ENCODE measurements at regions not wholly inside any gene's neighbourhood (a gene's known extent, or its start where the extent isn't known, plus 50 kb on each side); places are given as distances from the start of the nearest gene placed in this dataset.

DNA sequence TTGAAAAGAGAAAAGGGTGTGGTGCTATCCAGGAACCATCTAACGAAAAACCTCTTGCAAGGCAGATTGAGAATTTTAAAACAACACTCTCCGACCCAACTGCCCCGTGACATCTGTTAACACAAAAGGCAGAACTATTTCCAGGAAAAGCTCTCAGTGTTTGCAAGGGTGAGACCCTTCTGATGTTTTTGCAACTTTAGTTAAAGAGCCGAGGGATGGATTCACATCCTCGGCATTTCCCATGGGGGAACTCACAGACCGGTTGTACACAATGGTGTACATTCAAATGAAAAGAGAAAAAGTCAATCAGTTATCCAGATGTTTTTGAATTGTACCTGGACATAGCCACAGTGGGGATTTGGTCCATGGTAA is 120.0 kb downstream of the NGF start:
- Histone ChIP-seq H3K9me3 (ENCODE audit: insufficient read depth, low read depth, low read length) (no peaks in the 10 kb centered on the region), H3K4me3 (ENCODE audit: low read length) (no peak overlapping the region), H3K27ac (ENCODE audit: low read length) (no peak overlapping the region), H3K36me3 (ENCODE audit: insufficient read depth, low read depth, low read length) (no peaks in the 10 kb centered on the region), H3K9ac (ENCODE audit: low read depth, low read length) (no peak overlapping the region), H3K4me1 (ENCODE audit: insufficient read depth, low read length) (peaks cover 13% of the 10 kb centered on the region; the same call in 1 of the 2 replicates), H3K27me3 (ENCODE audit: insufficient read depth, low read length) (no peaks in the 10 kb centered on the region)

DNA sequence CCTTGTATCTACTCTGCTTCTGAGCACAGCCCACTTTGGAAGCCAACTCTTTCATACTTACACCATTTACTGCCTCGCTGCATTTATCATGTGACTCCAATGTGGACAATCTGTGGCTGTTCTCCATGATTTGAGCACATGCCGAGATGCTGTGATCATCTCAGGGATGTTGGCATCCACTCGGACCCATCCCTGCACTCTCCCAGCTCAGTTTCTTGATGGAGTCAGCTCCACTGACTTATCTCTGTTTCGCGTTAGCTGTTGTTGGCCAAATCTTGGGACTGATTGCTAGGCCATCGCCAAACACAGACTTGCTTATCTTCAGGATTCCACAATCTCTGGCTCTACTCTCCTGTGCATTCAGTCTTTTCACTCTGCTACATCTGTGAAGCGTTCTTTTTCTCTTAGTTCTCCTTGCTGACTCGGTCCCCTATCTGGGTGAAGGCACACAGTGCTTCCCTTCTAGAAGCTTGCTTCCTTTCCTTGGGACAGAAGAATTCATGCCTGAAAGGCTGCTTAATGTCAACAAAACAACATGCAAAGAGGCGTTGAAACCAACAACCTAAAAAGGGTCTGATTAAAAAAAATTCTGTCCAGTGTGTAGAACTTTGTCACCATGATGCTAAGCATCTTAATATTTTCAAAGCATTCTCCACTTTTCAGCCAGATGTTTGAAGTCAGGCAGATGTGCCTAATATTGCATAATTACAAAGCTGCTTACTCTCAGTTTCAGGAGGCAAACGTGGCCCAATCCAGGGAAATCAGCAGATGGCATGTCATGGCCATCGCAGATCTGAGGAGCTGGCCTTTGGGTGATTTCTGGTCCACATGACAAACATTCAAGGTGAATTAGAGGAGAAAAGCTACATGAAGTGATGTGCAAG is 120.7 kb downstream of the NGF start:
- Histone ChIP-seq H3K4me3 (ENCODE audit: low read length) (no peak overlapping the region), H3K4me1 (ENCODE audit: insufficient read depth, low read length) (peaks cover 13% of the 10 kb centered on the region; the same call in 1 of the 2 replicates), H3K9ac (ENCODE audit: low read depth, low read length) (no peak overlapping the region), H3K27ac (ENCODE audit: low read length) (no peak overlapping the region), H3K27me3 (ENCODE audit: insufficient read depth, low read length) (no peaks in the 10 kb centered on the region), H3K9me3 (ENCODE audit: insufficient read depth, low read depth, low read length) (no peaks in the 10 kb centered on the region), H3K36me3 (ENCODE audit: insufficient read depth, low read depth, low read length) (no peaks in the 10 kb centered on the region)

DNA sequence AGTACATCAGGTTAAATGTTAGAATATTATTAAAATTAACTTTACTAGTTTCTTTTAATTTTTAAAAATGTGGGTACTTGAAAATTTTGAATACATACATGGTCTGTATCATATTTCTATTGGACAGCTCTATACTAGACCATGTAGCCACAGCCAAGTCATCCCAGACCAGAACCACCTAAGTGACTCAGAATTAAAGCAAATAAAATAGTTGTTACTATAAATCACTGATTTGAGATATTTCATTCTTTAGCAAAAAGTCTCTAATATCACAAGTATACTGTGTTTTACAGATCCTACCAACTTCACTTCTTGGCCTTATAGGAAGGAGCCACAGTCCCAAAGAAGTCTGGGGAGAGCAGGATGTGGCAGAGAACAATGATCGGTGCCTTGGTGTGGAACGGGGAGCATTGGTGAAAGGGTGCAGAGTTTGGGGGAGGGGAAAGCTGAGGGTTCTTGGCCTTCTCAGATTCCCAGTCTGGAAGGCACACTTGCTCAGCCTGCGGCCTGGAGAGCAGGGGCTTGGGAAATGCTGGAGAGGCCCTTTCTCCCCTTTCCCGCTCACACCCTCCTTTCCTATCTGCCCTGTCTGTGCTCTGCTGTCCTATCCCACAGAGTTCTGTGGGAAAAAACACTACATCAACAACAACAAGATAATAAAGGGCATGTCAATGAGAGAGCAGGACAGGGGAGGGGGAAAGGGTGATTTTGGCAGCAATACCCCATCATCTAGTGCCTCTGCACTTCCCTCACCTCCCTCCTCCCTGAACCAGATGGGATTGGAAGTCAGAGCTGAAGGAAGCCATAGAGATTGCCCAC is 122.1 kb downstream of the NGF start:
- H3K27ac ChIP-seq (ENCODE audit: low read length) = no peak overlapping the region

DNA sequence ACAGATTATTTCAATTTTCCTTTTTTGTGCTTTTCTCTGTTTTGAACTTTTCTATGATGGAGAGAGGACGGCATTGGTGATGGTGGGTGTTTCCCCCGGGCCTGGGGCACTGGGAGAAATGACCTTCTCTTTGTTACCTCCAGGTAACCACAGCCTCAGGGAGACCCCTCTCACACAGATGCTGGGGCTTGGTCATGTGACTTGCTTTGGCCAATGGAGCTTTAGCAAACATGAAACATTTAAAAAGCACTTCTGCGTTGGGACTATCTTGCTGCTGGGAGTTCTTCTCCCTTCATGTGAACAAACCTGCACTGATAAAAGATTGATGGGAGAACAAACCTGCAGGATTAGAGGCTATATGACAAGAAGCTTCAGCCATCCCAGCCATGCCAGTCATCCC is 122.9 kb downstream of the NGF start:
- peaks cover 3% of the 10 kb centered on the region; the same call in 1 of the 2 replicates for H3K4me1 ChIP-seq (ENCODE audit: insufficient read depth, low read length)
- H3K36me3 ChIP-seq (ENCODE audit: insufficient read depth, low read depth, low read length) = no peaks in the 10 kb centered on the region
- no peak overlapping the region for H3K9ac ChIP-seq (ENCODE audit: low read depth, low read length)
- no peak overlapping the region for H3K27ac ChIP-seq (ENCODE audit: low read length)
- no peak overlapping the region for H3K4me3 ChIP-seq (ENCODE audit: low read length)
- no peaks in the 10 kb centered on the region for H3K27me3 ChIP-seq (ENCODE audit: insufficient read depth, low read length)
- no peaks in the 10 kb centered on the region for H3K9me3 ChIP-seq (ENCODE audit: insufficient read depth, low read depth, low read length)

More for the DNA sequence above, 122.1 kb downstream of the NGF start:
- Histone ChIP-seq H3K27me3 (ENCODE audit: insufficient read depth, low read length) (no peaks in the 10 kb centered on the region), H3K9me3 (ENCODE audit: insufficient read depth, low read depth, low read length) (no peaks in the 10 kb centered on the region), H3K36me3 (ENCODE audit: insufficient read depth, low read depth, low read length) (no peaks in the 10 kb centered on the region), H3K9ac (ENCODE audit: low read depth, low read length) (no peak overlapping the region), H3K4me1 (ENCODE audit: insufficient read depth, low read length) (peaks cover 6% of the 10 kb centered on the region; the same call in 1 of the 2 replicates), H3K4me3 (ENCODE audit: low read length) (no peak overlapping the region)

DNA sequence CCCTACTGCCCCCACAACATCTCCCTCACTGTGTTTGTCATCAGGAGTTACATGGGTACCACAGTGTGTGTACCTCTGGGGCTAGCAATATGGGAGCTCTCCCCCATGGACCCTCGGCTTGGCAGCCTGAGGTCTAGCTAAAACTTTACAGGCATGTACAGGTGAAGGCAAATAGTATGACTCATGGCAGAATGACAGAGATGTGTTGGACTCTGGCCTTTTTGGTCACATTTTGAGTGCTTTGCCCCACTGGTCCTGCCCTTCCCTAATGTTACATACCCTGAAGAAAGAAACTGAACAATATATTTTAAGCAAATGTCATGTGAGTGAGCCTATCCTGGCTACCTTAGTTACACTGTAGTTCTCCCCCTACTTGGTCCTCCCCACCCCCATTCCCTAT is 124.0 kb downstream of the NGF start:
- no peaks in the 10 kb centered on the region for H3K9me3 ChIP-seq (ENCODE audit: insufficient read depth, low read depth, low read length)
- no peak overlapping the region for H3K4me3 ChIP-seq (ENCODE audit: low read length)
- H3K9ac ChIP-seq (ENCODE audit: low read depth, low read length) = no peak overlapping the region
- no peaks in the 10 kb centered on the region for H3K4me1 ChIP-seq (ENCODE audit: insufficient read depth, low read length)
- no peaks in the 10 kb centered on the region for H3K27me3 ChIP-seq (ENCODE audit: insufficient read depth, low read length)
- H3K36me3 ChIP-seq (ENCODE audit: insufficient read depth, low read depth, low read length) = no peaks in the 10 kb centered on the region
- H3K27ac ChIP-seq (ENCODE audit: low read length) = no peak overlapping the region

DNA sequence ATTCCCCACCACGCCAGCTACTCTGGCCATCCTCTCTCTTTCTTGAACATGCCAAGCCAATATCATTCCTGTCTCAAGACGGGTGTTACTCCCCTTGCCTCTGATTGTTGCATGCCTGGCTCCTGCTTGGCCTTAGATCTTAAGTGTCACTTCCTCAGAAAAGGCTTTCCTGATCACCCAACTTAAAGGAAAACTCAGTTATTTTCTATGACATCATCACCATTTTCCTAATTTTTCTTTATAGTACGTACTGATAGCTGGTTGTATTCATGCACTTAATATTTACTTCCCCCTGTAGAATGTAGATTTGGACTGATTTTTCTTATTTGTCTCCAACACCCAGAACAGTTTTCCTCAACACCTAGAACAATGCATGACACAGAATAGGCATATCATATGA is 123.8 kb upstream of the TSPAN2 start:
- no peaks in the 10 kb centered on the region for H3K9me3 ChIP-seq (ENCODE audit: insufficient read depth, low read depth, low read length)
- H3K27me3 ChIP-seq (ENCODE audit: insufficient read depth, low read length) = no peaks in the 10 kb centered on the region
- H3K36me3 ChIP-seq (ENCODE audit: insufficient read depth, low read depth, low read length) = no peaks in the 10 kb centered on the region
- H3K4me1 ChIP-seq (ENCODE audit: insufficient read depth, low read length) = no peaks in the 10 kb centered on the region
- H3K27ac ChIP-seq (ENCODE audit: low read length) = no peak overlapping the region
- H3K9ac ChIP-seq (ENCODE audit: low read depth, low read length) = no peak overlapping the region
- no peak overlapping the region for H3K4me3 ChIP-seq (ENCODE audit: low read length)

DNA sequence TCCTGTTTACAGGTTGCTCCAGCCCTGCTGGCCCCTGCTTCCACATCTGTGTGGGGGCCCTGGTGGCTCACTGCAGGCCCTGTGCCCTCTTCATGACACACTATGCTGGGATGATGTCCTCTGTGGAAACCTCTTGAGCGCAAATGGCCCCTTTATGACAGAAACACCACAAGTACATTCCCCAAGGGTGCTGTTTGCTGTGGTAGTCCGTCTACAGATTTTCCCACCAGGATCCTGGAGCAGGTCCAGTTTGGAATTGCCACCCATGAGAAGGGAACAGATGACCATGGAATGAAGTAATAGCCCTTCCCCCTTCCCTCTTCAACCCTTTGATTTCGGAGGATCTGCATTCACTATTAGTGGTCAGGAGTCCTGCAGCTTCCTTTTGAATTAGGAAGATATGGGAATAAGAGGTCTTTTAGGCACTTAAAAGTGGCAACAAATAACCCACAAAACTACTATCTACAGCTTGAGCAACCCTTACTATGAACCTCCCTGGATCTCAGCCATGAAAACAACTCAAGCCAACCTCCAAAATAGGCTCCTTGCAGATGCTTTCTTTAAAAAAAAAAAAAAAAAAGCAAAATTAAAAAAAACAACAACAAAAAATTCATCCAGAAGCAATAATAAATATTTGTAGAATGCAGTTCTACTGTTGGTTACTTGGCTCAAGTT is 121.9 kb upstream of the TSPAN2 start:
- H3K4me3 ChIP-seq (ENCODE audit: low read length) = no peak overlapping the region
- no peak overlapping the region for H3K27ac ChIP-seq (ENCODE audit: low read length)
- no peaks in the 10 kb centered on the region for H3K9me3 ChIP-seq (ENCODE audit: insufficient read depth, low read depth, low read length)
- H3K27me3 ChIP-seq (ENCODE audit: insufficient read depth, low read length) = no peaks in the 10 kb centered on the region
- no peaks in the 10 kb centered on the region for H3K36me3 ChIP-seq (ENCODE audit: insufficient read depth, low read depth, low read length)
- H3K9ac ChIP-seq (ENCODE audit: low read depth, low read length) = no peak overlapping the region
- H3K4me1 ChIP-seq (ENCODE audit: insufficient read depth, low read length) = no peaks in the 10 kb centered on the region

DNA sequence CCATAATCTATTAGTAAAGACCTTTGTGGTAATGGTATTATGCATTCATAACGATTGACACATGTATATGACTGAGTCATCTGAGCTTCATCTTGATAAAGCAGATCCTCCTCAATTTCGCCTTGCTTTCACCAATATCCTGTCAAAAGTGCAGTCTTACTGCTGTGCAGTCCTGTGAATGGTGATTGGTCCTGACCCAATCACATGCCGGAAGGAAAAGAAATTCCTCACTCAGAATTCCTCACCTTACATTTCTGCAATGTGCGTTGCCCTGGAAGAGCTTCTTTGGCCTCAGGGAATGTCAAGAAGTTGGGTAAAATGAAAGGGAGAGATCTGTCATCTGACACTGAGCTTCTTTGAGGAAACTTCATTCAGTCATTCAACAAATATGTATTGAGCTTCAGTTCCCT is 121.0 kb upstream of the TSPAN2 start:
- no peak overlapping the region for H3K9ac ChIP-seq (ENCODE audit: low read depth, low read length)
- H3K4me3 ChIP-seq (ENCODE audit: low read length) = no peak overlapping the region
- no peaks in the 10 kb centered on the region for H3K9me3 ChIP-seq (ENCODE audit: insufficient read depth, low read depth, low read length)
- H3K27me3 ChIP-seq (ENCODE audit: insufficient read depth, low read length) = no peaks in the 10 kb centered on the region
- no peak overlapping the region for H3K27ac ChIP-seq (ENCODE audit: low read length)
- H3K4me1 ChIP-seq (ENCODE audit: insufficient read depth, low read length) = no peaks in the 10 kb centered on the region
- H3K36me3 ChIP-seq (ENCODE audit: insufficient read depth, low read depth, low read length) = no peaks in the 10 kb centered on the region

DNA sequence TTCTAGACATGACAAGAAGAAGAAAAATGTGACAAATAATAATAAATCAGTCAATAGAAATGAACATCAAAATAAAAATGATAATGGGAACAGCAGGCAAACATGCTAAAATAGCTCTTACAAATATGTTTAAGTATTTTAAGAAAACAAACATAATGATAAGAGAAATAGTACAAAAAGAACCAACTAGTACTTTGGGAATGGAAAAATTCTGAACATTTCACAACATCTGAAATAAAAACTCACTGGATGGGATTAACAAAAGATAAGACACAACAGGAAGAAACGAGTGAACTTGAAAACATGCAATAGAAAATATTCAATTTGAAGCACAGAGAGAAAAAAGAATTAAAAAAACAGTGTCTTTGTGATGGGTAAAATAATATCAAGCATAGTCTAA is 115.2 kb upstream of the TSPAN2 start:
- no peaks in the 10 kb centered on the region for H3K36me3 ChIP-seq (ENCODE audit: insufficient read depth, low read depth, low read length)
- no peaks in the 10 kb centered on the region for H3K9me3 ChIP-seq (ENCODE audit: insufficient read depth, low read depth, low read length)
- H3K9ac ChIP-seq (ENCODE audit: low read depth, low read length) = no peak overlapping the region
- no peaks in the 10 kb centered on the region for H3K27me3 ChIP-seq (ENCODE audit: insufficient read depth, low read length)
- H3K27ac ChIP-seq (ENCODE audit: low read length) = no peak overlapping the region
- H3K4me3 ChIP-seq (ENCODE audit: low read length) = no peak overlapping the region
- no peaks in the 10 kb centered on the region for H3K4me1 ChIP-seq (ENCODE audit: insufficient read depth, low read length)

DNA sequence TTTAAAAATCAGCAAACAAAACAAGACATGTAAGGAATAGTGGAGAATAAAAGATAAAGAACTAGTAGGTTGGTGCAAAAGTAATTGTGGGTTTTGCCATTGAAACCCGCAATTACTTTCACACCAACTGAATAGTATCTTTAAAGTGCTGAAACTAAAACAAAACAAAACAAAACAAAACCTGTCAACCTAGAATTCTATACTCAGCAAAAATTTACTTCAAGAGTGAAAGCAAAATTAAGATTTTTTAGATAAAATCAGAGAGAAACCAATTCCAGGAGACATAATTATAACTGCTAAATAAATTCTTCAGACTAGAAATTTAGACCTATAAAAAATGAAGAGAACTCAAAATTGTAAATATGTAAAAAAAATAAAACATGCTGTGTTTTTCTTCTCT is 114.0 kb upstream of the TSPAN2 start:
- H3K4me1 ChIP-seq (ENCODE audit: insufficient read depth, low read length) = no peaks in the 10 kb centered on the region
- H3K9me3 ChIP-seq (ENCODE audit: insufficient read depth, low read depth, low read length) = no peaks in the 10 kb centered on the region
- H3K9ac ChIP-seq (ENCODE audit: low read depth, low read length) = no peak overlapping the region
- no peaks in the 10 kb centered on the region for H3K36me3 ChIP-seq (ENCODE audit: insufficient read depth, low read depth, low read length)
- H3K27ac ChIP-seq (ENCODE audit: low read length) = no peak overlapping the region
- H3K4me3 ChIP-seq (ENCODE audit: low read length) = no peak overlapping the region
- H3K27me3 ChIP-seq (ENCODE audit: insufficient read depth, low read length) = no peaks in the 10 kb centered on the region

DNA sequence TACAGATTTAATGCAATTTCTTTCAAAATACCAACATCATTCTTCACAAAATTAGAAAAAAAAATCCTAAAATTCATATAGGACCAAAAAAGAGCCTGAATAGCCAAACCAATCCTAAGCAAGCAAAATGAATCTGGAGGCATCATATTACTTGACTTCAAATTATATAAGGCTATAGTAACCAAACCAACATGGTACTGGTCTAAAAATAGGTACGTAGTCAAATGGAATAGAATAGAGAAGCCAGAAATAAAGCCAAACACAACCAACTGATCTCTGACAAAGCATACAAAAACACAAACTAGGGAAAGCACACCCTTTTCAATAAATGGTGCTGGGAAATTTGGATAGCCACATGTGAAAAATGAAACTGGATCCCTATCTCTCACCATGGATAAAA is 112.3 kb upstream of the TSPAN2 start:
- no peaks in the 10 kb centered on the region for H3K36me3 ChIP-seq (ENCODE audit: insufficient read depth, low read depth, low read length)
- no peak overlapping the region for H3K27ac ChIP-seq (ENCODE audit: low read length)
- H3K27me3 ChIP-seq (ENCODE audit: insufficient read depth, low read length) = no peaks in the 10 kb centered on the region
- H3K9ac ChIP-seq (ENCODE audit: low read depth, low read length) = no peak overlapping the region
- no peaks in the 10 kb centered on the region for H3K4me1 ChIP-seq (ENCODE audit: insufficient read depth, low read length)
- H3K4me3 ChIP-seq (ENCODE audit: low read length) = no peak overlapping the region
- no peaks in the 10 kb centered on the region for H3K9me3 ChIP-seq (ENCODE audit: insufficient read depth, low read depth, low read length)

Measured in iPS-20b (cell line).